ENCODE measurements at regions not wholly inside any gene's neighbourhood (a gene's known extent, or its start where the extent isn't known, plus 50 kb on each side); places are given as distances from the start of the nearest gene placed in this dataset.

- no CpG with 5 or more reads among the region's 7 CpGs for WGBS (ENCODE audit: extremely low coverage, insufficient read length, low lambda C conversion rate)
- H2BK120ac ChIP-seq (ENCODE audit: low read depth, low read length, poor library complexity, severe bottlenecking): no peak overlapping the region
- no peak overlapping the region for H4K91ac ChIP-seq (ENCODE audit: insufficient read length, low read depth, low read length)
- H3K9me3 Mint-ChIP-seq: peaks cover 2 to 4% of the 10 kb centered on the region in 2 experiments; a peak in 2 of 5 replicates
- H2BK15ac ChIP-seq (ENCODE audit: low read depth, low read length): no peak overlapping the region
- no peaks in the 10 kb centered on the region for H3K23me2 ChIP-seq (ENCODE audit: insufficient read length, low read depth, low read length, poor library complexity, severe bottlenecking)
- H3K4me1 ChIP-seq (ENCODE audit: insufficient read depth, low read length): no peaks in the 10 kb centered on the region; the same call in 1 of the 2 replicates
- H3K79me2 ChIP-seq (ENCODE audit: insufficient read depth, low read length): no peaks in the 10 kb centered on the region
- no peak overlapping the region for H3K4me3 Mint-ChIP-seq
- peaks cover 0 to 3% of the 10 kb centered on the region in 2 experiments; a peak in 2 of 4 replicates for H3K4me1 Mint-ChIP-seq
- H3T11ph ChIP-seq (ENCODE audit: low read length): no peak overlapping the region
- no peak overlapping the region for H2BK5ac ChIP-seq (ENCODE audit: insufficient read length, low read length)
- H3K36me3 Mint-ChIP-seq (ENCODE audit: insufficient read depth in 1 of 3, low read depth in 3 of 3): no peaks in the 10 kb centered on the region
- no peaks in the 10 kb centered on the region for H4K20me1 ChIP-seq (ENCODE audit: control insufficient read depth, insufficient read depth, insufficient read length)
- H4K5ac ChIP-seq (ENCODE audit: insufficient read length, low read depth, low read length): no peak overlapping the region
- no peak overlapping the region for H3K14ac ChIP-seq (ENCODE audit: insufficient read depth, low read length)
- no peak overlapping the region for H2AK5ac ChIP-seq (ENCODE audit: insufficient read length, low read length)
- H4K8ac ChIP-seq (replicated peaks; ENCODE audit: insufficient read length, low read depth, low read length): no peak overlapping the region
- no peak overlapping the region for H3K4ac ChIP-seq (ENCODE audit: low read depth, low read length)
- no peaks in the 10 kb centered on the region for H3K27me3 Mint-ChIP-seq (ENCODE audit: low read depth)
- no peak overlapping the region for H3K27ac Mint-ChIP-seq
- H2BK12ac ChIP-seq (ENCODE audit: insufficient read length, low read depth, low read length): no peak overlapping the region
- no peak overlapping the region for H2AFZ ChIP-seq (ENCODE audit: low read length)
- no peak overlapping the region for H3K27ac ChIP-seq (ENCODE audit: insufficient read length, low read depth, low read length)
- no peak overlapping the region for H3K56ac ChIP-seq (ENCODE audit: insufficient read length, low read depth, low read length)
- H3K4me2 ChIP-seq (ENCODE audit: insufficient read depth, insufficient read length, low read length): no peak overlapping the region
- no peaks in the 10 kb centered on the region for H3K79me1 ChIP-seq (ENCODE audit: insufficient read depth, low read depth, low read length, poor library complexity, severe bottlenecking)
- H3K9me3 ChIP-seq (ENCODE audit: control insufficient read depth, low read depth, low read length): no peaks in the 10 kb centered on the region
- H3K27me3 ChIP-seq (ENCODE audit: insufficient read depth, low read length): no peaks in the 10 kb centered on the region
- no peak for TF ChIP-seq CTCF (conservative IDR thresholded peaks at IDR 0.05)
- DNase-seq: no peak
- no peak overlapping the region for H3K23ac ChIP-seq (ENCODE audit: insufficient read length, low read depth, low read length)
- no peak overlapping the region for H2BK20ac ChIP-seq (ENCODE audit: low read depth, low read length, poor library complexity, severe bottlenecking)
- no peak overlapping the region for H3K18ac ChIP-seq (ENCODE audit: insufficient read length, low read depth, low read length)
- no peak overlapping the region for H3K9ac ChIP-seq (ENCODE audit: extremely low read depth, insufficient read length, low read length)
Observed at GRCh38 chr3:77869423-77869822, 829.5 kb downstream of the ROBO2 start.
